Peyer's patch (tissue), 4 donors: ENCODE measurements at regions not wholly inside any gene's neighbourhood (a gene's known extent, or its start where the extent isn't known, plus 50 kb on each side); places are given as distances from the start of the nearest gene placed in this dataset.

Experiments
- DNase-seq, 3 donors: peaks; one replicate each; pipeline ENCODE4 v3.0.0-alpha.2; 2017 to 2019
- H3K27ac ChIP-seq, 4 donors: fragments of 200-600 bp; sonication (generic); one replicate each; pipeline ENCODE4 v1.5.1; 2016 to 2019
- H3K27me3 ChIP-seq, 2 donors: fragments of 200-600 bp; sonication (generic); one replicate each; pipeline ENCODE4 v1.5.1; 2019
- H3K36me3 ChIP-seq, 3 donors: fragments of 200-600 bp; sonication (generic); one replicate each; pipeline ENCODE4 v1.5.1; 2016 to 2019
- H3K4me1 ChIP-seq, 4 donors: fragments of 200-600 bp; sonication (generic); one replicate each; pipeline ENCODE4 v1.5.1; 2016 to 2019
- H3K4me3 ChIP-seq, 4 donors: fragments of 200-600 bp; sonication (generic); 1 replicate in 3 of 4; 2 replicates in 1 of 4; pipeline ENCODE4 v1.5.1; 2016 to 2019; ENCODE audit warnings: mild to moderate bottlenecking in 1 of 4
- H3K9me3 ChIP-seq, 4 donors: fragments of 200-600 bp; sonication (generic); one replicate each; pipeline ENCODE4 v1.5.1; 2016 to 2019; ENCODE audit warnings: mild to moderate bottlenecking in 1 of 4
- CTCF ChIP-seq, 6 experiments: fragments of 450-650 bp in 4 of 6; fragments of 200-600 bp in 2 of 6; sonication (generic) in 1 of 6; IDR thresholded peaks; one replicate each; pipeline ENCODE4 v1.5.1; 2017 to 2019; ENCODE audit warnings: antibody characterized with exemption in 6 of 6, mild to moderate bottlenecking in 3 of 6, moderate library complexity in 1 of 6
- POLR2A ChIP-seq, 2 donors: fragments of 450-650 bp; IDR thresholded peaks; one replicate each; pipeline ENCODE4 v1.5.1; 2017; ENCODE audit warnings: antibody characterized with exemption in 2 of 2, mild to moderate bottlenecking in 2 of 2, moderate library complexity in 2 of 2

DNA sequence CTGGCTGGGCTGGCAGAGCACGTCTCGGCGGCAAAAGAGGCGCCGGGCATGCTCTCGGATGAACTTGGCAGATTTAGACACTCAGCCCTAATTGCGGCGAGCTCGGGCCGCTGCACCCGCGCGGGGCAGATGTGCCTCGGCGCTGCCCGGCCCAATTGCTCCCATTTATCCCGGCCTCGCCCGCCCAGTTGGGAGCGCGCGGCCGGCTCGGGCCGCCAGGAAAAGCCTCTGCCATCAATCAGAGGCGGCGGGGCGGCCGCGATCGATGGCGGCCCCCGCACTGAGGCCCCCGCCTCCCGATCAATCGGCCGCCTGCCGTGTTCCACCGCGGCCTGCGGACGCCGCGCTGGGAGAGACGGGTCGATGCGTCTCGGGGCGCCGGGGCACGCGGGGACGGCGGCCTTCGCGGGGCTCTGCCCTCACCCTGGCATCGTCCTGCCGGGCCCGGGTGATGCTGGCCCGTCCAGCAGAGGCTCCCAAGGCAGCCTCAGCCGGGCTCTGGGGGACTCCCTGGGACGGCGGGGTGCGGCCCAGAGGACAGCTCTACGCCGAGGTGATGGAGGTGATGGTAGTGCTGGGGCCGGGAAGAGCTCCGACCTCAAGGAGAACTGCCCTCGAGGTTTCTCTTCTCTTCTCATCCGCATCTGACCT lies 200.9 kb upstream of the N4BP1 start:
- no peaks in the 10 kb centered on the region for H3K4me1 ChIP-seq
- no peaks in the 10 kb centered on the region for H3K9me3 ChIP-seq
- H3K36me3 ChIP-seq = no peaks in the 10 kb centered on the region
- no peak for DNase-seq
- peaks cover 0 to 5% of the 10 kb centered on the region in 2 donors for H3K27me3 ChIP-seq
- H3K27ac ChIP-seq = no peak overlapping the region
- H3K4me3 ChIP-seq = peak overlapping the region in 1 of 4 donors; percentile 32
- no peak for TF ChIP-seq CTCF (IDR thresholded peaks at IDR 0.05)
- no peak for TF ChIP-seq POLR2A (IDR thresholded peaks at IDR 0.05)

- H3K9me3 ChIP-seq = no peaks in the 10 kb centered on the region
- H3K4me3 ChIP-seq = peak overlapping the region in 1 of 4 donors; percentile 32
- no peak for DNase-seq
- TF ChIP-seq CTCF (IDR thresholded peaks at IDR 0.05) (no peak), POLR2A (IDR thresholded peaks at IDR 0.05) (no peak)
- no peaks in the 10 kb centered on the region for H3K4me1 ChIP-seq
- no peaks in the 10 kb centered on the region for H3K36me3 ChIP-seq
- H3K27ac ChIP-seq = no peak overlapping the region
- H3K27me3 ChIP-seq = peaks cover 0 to 5% of the 10 kb centered on the region in 2 donors
These were observed 200.4 kb upstream of the N4BP1 start for GRCh38 chr16:48810436-48810802.

GRCh38 chr16:48790151-48790550 lies 180.2 kb upstream of the N4BP1 start:
- TF ChIP-seq CTCF (IDR thresholded peaks at IDR 0.05) (no peak), POLR2A (IDR thresholded peaks at IDR 0.05) (no peak)
- H3K27me3 ChIP-seq = no peaks in the 10 kb centered on the region
- H3K4me3 ChIP-seq = no peak overlapping the region
- H3K36me3 ChIP-seq = no peaks in the 10 kb centered on the region
- no peak overlapping the region for H3K27ac ChIP-seq
- H3K4me1 ChIP-seq = no peaks in the 10 kb centered on the region
- no peaks in the 10 kb centered on the region for H3K9me3 ChIP-seq
- DNase-seq = no peak

DNA sequence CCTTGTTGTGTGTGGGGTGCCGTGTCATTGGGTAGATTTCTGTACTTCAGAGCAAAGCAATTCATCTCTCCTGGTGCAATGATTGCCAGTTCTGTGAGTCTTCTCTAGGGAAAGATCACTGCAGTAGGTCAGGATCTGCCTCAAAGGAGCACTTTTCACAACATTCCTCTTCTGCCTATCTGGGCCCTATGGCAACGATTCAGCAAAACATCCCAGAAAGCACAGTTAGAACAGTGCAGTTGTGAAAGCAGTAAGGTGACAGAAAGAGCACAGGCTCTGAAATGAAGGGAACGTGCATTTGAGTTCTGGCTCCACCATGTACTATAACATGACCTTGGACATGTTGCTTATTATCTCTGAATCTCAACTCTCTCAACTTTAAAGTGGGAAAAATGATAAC lies 178.5 kb upstream of the N4BP1 start:
- Histone ChIP-seq H3K4me3 (no peak overlapping the region), H3K27me3 (no peaks in the 10 kb centered on the region), H3K4me1 (no peaks in the 10 kb centered on the region), H3K27ac (no peak overlapping the region), H3K36me3 (no peaks in the 10 kb centered on the region), H3K9me3 (no peaks in the 10 kb centered on the region)
- no peak for TF ChIP-seq POLR2A (IDR thresholded peaks at IDR 0.05)
- no peak for TF ChIP-seq CTCF (IDR thresholded peaks at IDR 0.05)
- no peak for DNase-seq

DNA sequence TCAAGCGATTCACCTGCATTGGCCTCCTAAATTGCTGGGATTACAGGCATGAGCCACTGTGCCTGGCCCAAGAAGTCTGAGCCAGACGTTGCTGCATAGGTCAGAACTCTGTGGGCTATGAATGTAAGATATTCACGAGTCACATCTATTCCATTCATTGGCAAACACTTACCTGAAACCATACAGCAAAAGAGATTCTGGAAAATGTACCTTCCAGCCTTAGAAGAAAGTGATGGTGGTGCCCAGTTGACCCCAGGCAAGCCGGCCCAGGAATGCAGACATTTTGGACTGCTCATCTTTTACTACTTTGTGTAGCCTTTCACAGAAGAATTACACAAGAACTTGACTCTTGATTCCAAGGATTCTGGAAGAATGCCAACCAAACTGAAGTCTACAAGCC lies 135.6 kb upstream of the N4BP1 start:
- no peak for TF ChIP-seq CTCF (IDR thresholded peaks at IDR 0.05)
- TF ChIP-seq POLR2A (IDR thresholded peaks at IDR 0.05) = no peak
- no peak for DNase-seq
- Histone ChIP-seq H3K36me3 (no peaks in the 10 kb centered on the region), H3K9me3 (no peaks in the 10 kb centered on the region), H3K4me1 (no peaks in the 10 kb centered on the region), H3K4me3 (no peak overlapping the region), H3K27ac (no peak overlapping the region), H3K27me3 (no peaks in the 10 kb centered on the region)

DNA sequence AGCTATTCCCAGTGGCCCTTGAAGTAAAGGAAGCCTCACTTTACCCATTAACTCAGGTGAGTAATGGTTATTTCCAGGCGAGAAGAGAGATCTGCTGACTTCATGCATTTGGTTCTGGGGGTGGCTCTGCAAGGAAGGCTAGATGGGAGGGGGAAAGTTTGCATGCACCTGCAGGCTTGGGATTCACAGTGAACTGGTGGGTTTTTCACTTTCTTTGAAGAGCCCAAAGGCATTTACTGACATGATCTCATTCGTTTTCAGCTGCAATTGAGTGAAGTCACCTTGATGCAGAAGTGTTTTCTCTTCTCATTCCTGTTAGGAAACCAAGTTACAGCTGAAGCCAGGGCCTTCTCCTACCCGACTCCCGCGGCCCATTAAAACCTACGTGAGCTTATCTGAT lies 131.0 kb upstream of the N4BP1 start:
- Histone ChIP-seq H3K27me3 (no peaks in the 10 kb centered on the region), H3K4me1 (no peaks in the 10 kb centered on the region), H3K4me3 (no peak overlapping the region), H3K9me3 (no peaks in the 10 kb centered on the region), H3K36me3 (no peaks in the 10 kb centered on the region), H3K27ac (no peak overlapping the region)
- no peak for DNase-seq
- TF ChIP-seq POLR2A (IDR thresholded peaks at IDR 0.05) = no peak
- TF ChIP-seq CTCF (IDR thresholded peaks at IDR 0.05) = no peak
